ENCODE measurements at regions not wholly inside any gene's neighbourhood (a gene's known extent, or its start where the extent isn't known, plus 50 kb on each side); places are given as distances from the start of the nearest gene placed in this dataset.

- no peak overlapping the region for H3K4me3 ChIP-seq (ENCODE audit: low read depth, low read length)
- no peak for DNase-seq (ENCODE audit: low read depth)
- no peak for TF ChIP-seq CTCF (IDR thresholded peaks at IDR 0.05; ENCODE audit: insufficient read depth, low read depth, low read length, missing control alignments)
Measured at GRCh38 chr7:91515961-91516360, 251.7 kb downstream of the FZD1 start.

GRCh38 chr7:91517201-91517785 is 253.1 kb downstream of the FZD1 start:
- no peak overlapping the region for H3K4me3 ChIP-seq (ENCODE audit: low read depth, low read length)
- no peak for TF ChIP-seq CTCF (IDR thresholded peaks at IDR 0.05; ENCODE audit: insufficient read depth, low read depth, low read length, missing control alignments)
- DNase-seq (ENCODE audit: low read depth) = no peak

GRCh38 chr7:91518058-91518457 is 253.8 kb downstream of the FZD1 start:
- no peak overlapping the region for H3K4me3 ChIP-seq (ENCODE audit: low read depth, low read length)
- DNase-seq (ENCODE audit: low read depth) = no peak
- TF ChIP-seq CTCF (IDR thresholded peaks at IDR 0.05; ENCODE audit: insufficient read depth, low read depth, low read length, missing control alignments) = no peak

GRCh38 chr7:91519241-91520158 is 255.3 kb downstream of the FZD1 start:
- no peak for DNase-seq (ENCODE audit: low read depth)
- H3K4me3 ChIP-seq (ENCODE audit: low read depth, low read length) = no peak overlapping the region
- TF ChIP-seq CTCF (IDR thresholded peaks at IDR 0.05; ENCODE audit: insufficient read depth, low read depth, low read length, missing control alignments) = no peak

GRCh38 chr7:91520645-91521044 is 256.4 kb downstream of the FZD1 start:
- DNase-seq (ENCODE audit: low read depth) = no peak
- no peak for TF ChIP-seq CTCF (IDR thresholded peaks at IDR 0.05; ENCODE audit: insufficient read depth, low read depth, low read length, missing control alignments)

GRCh38 chr7:91526404-91526803 is 262.2 kb downstream of the FZD1 start:
- no peak overlapping the region for H3K4me3 ChIP-seq (ENCODE audit: low read depth, low read length)
- no peak for DNase-seq (ENCODE audit: low read depth)
- TF ChIP-seq CTCF (IDR thresholded peaks at IDR 0.05; ENCODE audit: insufficient read depth, low read depth, low read length, missing control alignments) = no peak

More at GRCh38 chr7:91520645-91521044, 256.4 kb downstream of the FZD1 start:
- no peak overlapping the region for H3K4me3 ChIP-seq (ENCODE audit: low read depth, low read length)
